ENCODE measurements at regions not wholly inside any gene's neighbourhood (a gene's known extent, or its start where the extent isn't known, plus 50 kb on each side); places are given as distances from the start of the nearest gene placed in this dataset.

- DNase-seq, result no peak
Measured at GRCh38 chr5:3542769-3543168, 52.9 kb upstream of the IRX1 start.

- DNase-seq, result no peak
Measured at GRCh38 chr5:3542158-3542557, 53.5 kb upstream of the IRX1 start.

- no peak for DNase-seq
Measured at GRCh38 chr5:3538886-3539285, 56.7 kb upstream of the IRX1 start.

GRCh38 chr5:3537942-3538341 is 57.7 kb upstream of the IRX1 start:
- no peak for DNase-seq

GRCh38 chr5:3535414-3536211 is 60.0 kb upstream of the IRX1 start:
- no peak for DNase-seq

GRCh38 chr5:3534997-3535396 is 60.6 kb upstream of the IRX1 start:
- no peak for DNase-seq

GRCh38 chr5:3531320-3531986 is 64.2 kb upstream of the IRX1 start:
- no peak for DNase-seq

- DNase-seq, result no peak
Measured at GRCh38 chr5:3530251-3530650, 65.4 kb upstream of the IRX1 start.

- no peak for DNase-seq
Measured at GRCh38 chr5:3526551-3527185, 69.0 kb upstream of the IRX1 start.

GRCh38 chr5:3522491-3522890 is 73.1 kb upstream of the IRX1 start:
- DNase-seq, result no peak

GRCh38 chr5:3518576-3518975 is 77.1 kb upstream of the IRX1 start:
- DNase-seq, result no peak

- DNase-seq, result no peak
Measured at GRCh38 chr5:3518051-3518450, 77.6 kb upstream of the IRX1 start.

GRCh38 chr5:3517348-3517747 is 78.3 kb upstream of the IRX1 start:
- DNase-seq, result no peak

- no peak for DNase-seq
Measured at GRCh38 chr5:3512361-3513095, 83.1 kb upstream of the IRX1 start.

GRCh38 chr5:3511934-3512333 is 83.7 kb upstream of the IRX1 start:
- no peak for DNase-seq

- no peak for DNase-seq
Measured at GRCh38 chr5:3511519-3511918, 84.1 kb upstream of the IRX1 start.

GRCh38 chr5:3510642-3511417 is 84.8 kb upstream of the IRX1 start:
- no peak for DNase-seq

GRCh38 chr5:3509290-3509689 is 86.3 kb upstream of the IRX1 start:
- no peak for DNase-seq

GRCh38 chr5:3508395-3508794 is 87.2 kb upstream of the IRX1 start:
- no peak for DNase-seq

- no peak for DNase-seq
Measured at GRCh38 chr5:3490957-3491507, 104.6 kb upstream of the IRX1 start.

- DNase-seq, result no peak
Measured at GRCh38 chr5:3489239-3489843, 106.3 kb upstream of the IRX1 start.

GRCh38 chr5:3484836-3485235 is 110.8 kb upstream of the IRX1 start:
- DNase-seq, result no peak

All from fibroblast of skin of scalp (primary cell).